ENCODE measurements at regions not wholly inside any gene's neighbourhood (a gene's known extent, or its start where the extent isn't known, plus 50 kb on each side); places are given as distances from the start of the nearest gene placed in this dataset.

DNA sequence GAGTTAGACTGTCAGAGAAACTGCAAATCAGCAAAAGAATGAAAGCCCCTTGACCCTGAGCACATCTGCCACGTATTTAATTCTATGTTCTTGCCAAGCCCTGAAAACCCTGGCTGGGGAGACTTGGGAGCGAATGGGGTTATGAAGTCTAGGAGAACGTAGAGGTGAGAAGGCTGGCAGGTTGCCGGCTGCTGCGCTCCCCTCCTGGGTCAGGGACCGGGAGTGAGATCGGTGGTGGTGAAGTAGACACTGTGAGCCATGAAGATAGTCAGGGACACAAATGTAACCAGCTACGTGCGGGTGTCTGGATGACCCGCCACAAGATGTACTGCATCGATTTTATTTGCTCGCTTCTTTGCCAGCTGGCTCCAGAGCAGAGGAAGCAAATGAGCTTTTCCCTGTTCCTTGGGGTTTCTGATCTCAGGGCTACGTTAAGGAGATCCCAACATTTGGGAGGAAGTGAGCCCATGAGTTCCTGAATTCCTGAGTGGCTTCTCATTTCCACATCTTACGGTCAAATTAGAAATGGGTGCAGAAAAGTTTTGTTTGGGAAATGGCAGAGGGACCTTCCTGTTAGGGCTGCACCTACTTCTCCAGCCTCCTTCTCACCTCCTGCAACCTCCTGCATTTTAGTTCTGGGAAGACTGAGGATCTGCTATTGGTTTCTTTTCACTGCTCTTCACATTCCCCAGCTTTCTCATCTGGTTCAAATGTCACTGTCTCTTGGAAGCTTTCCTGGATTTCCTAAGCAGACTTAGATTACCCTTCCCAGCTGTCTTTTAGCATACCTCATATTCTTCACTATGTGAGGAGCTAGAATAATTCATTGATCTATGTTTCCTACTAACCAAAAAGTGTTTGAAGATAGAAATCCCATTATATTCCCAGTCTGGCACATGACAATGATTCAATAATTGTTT is 360.6 kb downstream of the ZNF521 start:
- no peak for DNase-seq
- Histone ChIP-seq H3K4me2 (ENCODE audit: insufficient read depth, insufficient read length, low read length) (no peak overlapping the region), H2AK5ac (ENCODE audit: insufficient read length, low read length) (no peak overlapping the region), H3K79me2 (ENCODE audit: insufficient read depth, low read length) (no peaks in the 10 kb centered on the region), H3K79me1 (ENCODE audit: insufficient read depth, low read depth, low read length, poor library complexity, severe bottlenecking) (no peaks in the 10 kb centered on the region), H2BK120ac (ENCODE audit: low read depth, low read length, poor library complexity, severe bottlenecking) (no peak overlapping the region), H3K9ac (ENCODE audit: extremely low read depth, insufficient read length, low read length) (no peak overlapping the region), H4K8ac (replicated peaks; ENCODE audit: insufficient read length, low read depth, low read length) (no peak overlapping the region), H3K27me3 (ENCODE audit: insufficient read depth, low read length) (no peaks in the 10 kb centered on the region; the same call in 1 of the 2 replicates), H3K4ac (ENCODE audit: low read depth, low read length) (no peak overlapping the region), H3K18ac (ENCODE audit: insufficient read length, low read depth, low read length) (no peak overlapping the region), H3K4me1 (ENCODE audit: insufficient read depth, low read length) (peaks cover 9% of the 10 kb centered on the region), H2BK15ac (ENCODE audit: low read depth, low read length) (no peak overlapping the region), H2BK5ac (ENCODE audit: insufficient read length, low read length) (no peak overlapping the region), H3K56ac (ENCODE audit: insufficient read length, low read depth, low read length) (no peak overlapping the region), H3K9me3 (ENCODE audit: control insufficient read depth, low read depth, low read length) (no peaks in the 10 kb centered on the region), H3K23ac (ENCODE audit: insufficient read length, low read depth, low read length) (no peak overlapping the region), H4K91ac (ENCODE audit: insufficient read length, low read depth, low read length) (no peak overlapping the region), H3K14ac (ENCODE audit: insufficient read depth, low read length) (no peak overlapping the region), H2AFZ (ENCODE audit: low read length) (no peak overlapping the region), H3K27ac (ENCODE audit: insufficient read length, low read depth, low read length) (no peak overlapping the region), H3T11ph (ENCODE audit: low read length) (no peak overlapping the region), H4K20me1 (ENCODE audit: control insufficient read depth, insufficient read depth, insufficient read length) (no peaks in the 10 kb centered on the region), H4K5ac (ENCODE audit: insufficient read length, low read depth, low read length) (no peak overlapping the region), H3K23me2 (ENCODE audit: insufficient read length, low read depth, low read length, poor library complexity, severe bottlenecking) (no peaks in the 10 kb centered on the region), H2BK20ac (ENCODE audit: low read depth, low read length, poor library complexity, severe bottlenecking) (no peak overlapping the region), H2BK12ac (ENCODE audit: insufficient read length, low read depth, low read length) (no peak overlapping the region)
- Mint-ChIP-seq H3K27me3 (ENCODE audit: low read depth) (no peaks in the 10 kb centered on the region; the same call in 1 of the 2 replicates), H3K36me3 (ENCODE audit: insufficient read depth in 1 of 3, low read depth in 3 of 3) (no peaks in the 10 kb centered on the region; a peak in 1 of 7 replicates), H3K4me3 (no peak overlapping the region), H3K4me1 (peaks cover 20 to 27% of the 10 kb centered on the region in 2 experiments), H3K9me3 (no peaks in the 10 kb centered on the region; a peak in 1 of 5 replicates), H3K27ac (no peak overlapping the region)
- no CpG with 5 or more reads among the region's 14 CpGs for WGBS (ENCODE audit: extremely low coverage, insufficient read length, low lambda C conversion rate)
- no peak for TF ChIP-seq CTCF (conservative IDR thresholded peaks at IDR 0.05)
